ENCODE measurements at regions not wholly inside any gene's neighbourhood (a gene's known extent, or its start where the extent isn't known, plus 50 kb on each side); places are given as distances from the start of the nearest gene placed in this dataset.
"Not testable (repeated sequence)": the region's sequence is repeated elsewhere in the genome, so short reads cannot be mapped to it uniquely, and the experiment has no call there.

- H3K27me3 Mint-ChIP-seq (ENCODE audit: insufficient read depth, unreplicated experiment); DNase-seq; BruUV-seq (replicated peaks): not testable (repeated sequence)
Measured at GRCh38 chr17:20653391-20653790, 73.9 kb downstream of the CDRT15L2 start.

GRCh38 chr17:20654114-20654513 is 74.6 kb downstream of the CDRT15L2 start:
- H3K4me3 ChIP-seq (ENCODE audit: low read depth, low read length); H3K4me1 Mint-ChIP-seq (ENCODE audit: low read depth, unreplicated experiment); intact Hi-C loops (cut with micrococcal nuclease; ENCODE audit: unreplicated experiment); H3K9me3 ChIP-seq; POLR2A ChIA-PET; H3K4me1 ChIP-seq; BruUV-seq (replicated peaks); CTCF ChIA-PET; H3K4me3 Mint-ChIP-seq (ENCODE audit: unreplicated experiment); H3K9me3 Mint-ChIP-seq (ENCODE audit: unreplicated experiment); H3K36me3 ChIP-seq (ENCODE audit: control insufficient read depth, insufficient read depth, low read length); H3K36me3 Mint-ChIP-seq (ENCODE audit: insufficient read depth, unreplicated experiment); DNase-seq; H3K27me3 ChIP-seq (replicated peaks; ENCODE audit: control insufficient read depth, insufficient read depth, low read length); H3K27ac Mint-ChIP-seq (ENCODE audit: unreplicated experiment); H3K27me3 Mint-ChIP-seq (ENCODE audit: insufficient read depth, unreplicated experiment): not testable (repeated sequence)

More at GRCh38 chr17:20653391-20653790, 73.9 kb downstream of the CDRT15L2 start:
- intact Hi-C loops (cut with micrococcal nuclease; ENCODE audit: unreplicated experiment); H3K4me3 Mint-ChIP-seq (ENCODE audit: unreplicated experiment); H3K4me1 ChIP-seq; H3K27ac Mint-ChIP-seq (ENCODE audit: unreplicated experiment); H3K4me3 ChIP-seq (ENCODE audit: low read depth, low read length); H3K4me1 Mint-ChIP-seq (ENCODE audit: low read depth, unreplicated experiment); POLR2A ChIA-PET; H3K27me3 ChIP-seq (replicated peaks; ENCODE audit: control insufficient read depth, insufficient read depth, low read length); H3K36me3 Mint-ChIP-seq (ENCODE audit: insufficient read depth, unreplicated experiment); H3K36me3 ChIP-seq (ENCODE audit: control insufficient read depth, insufficient read depth, low read length); CTCF ChIA-PET; H3K9me3 Mint-ChIP-seq (ENCODE audit: unreplicated experiment); H3K9me3 ChIP-seq: not testable (repeated sequence)

DNA sequence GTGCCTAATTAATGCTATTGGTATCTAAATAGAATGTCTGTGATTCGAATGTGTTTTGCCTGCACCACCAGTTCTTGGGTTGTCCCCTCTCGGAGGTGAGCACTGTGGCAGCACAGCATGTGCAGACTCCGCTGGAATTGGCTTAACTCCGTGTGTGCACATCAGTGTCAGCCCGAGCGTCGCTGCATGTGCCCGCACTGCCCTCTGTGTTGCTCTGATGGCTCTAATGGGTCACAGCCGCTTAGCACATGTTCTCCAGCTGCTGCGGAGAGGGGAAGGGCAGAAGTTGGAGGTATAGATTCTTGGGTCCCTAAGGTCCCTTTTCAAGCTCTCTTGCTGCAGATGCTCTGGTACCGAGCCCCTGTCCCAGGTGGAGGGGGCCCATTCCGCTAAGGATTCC is 75.1 kb downstream of the CDRT15L2 start:
- H3K27me3 Mint-ChIP-seq (ENCODE audit: insufficient read depth, unreplicated experiment); BruUV-seq (replicated peaks); CTCF ChIA-PET; H3K4me3 ChIP-seq (ENCODE audit: low read depth, low read length); H3K4me1 ChIP-seq; H3K36me3 ChIP-seq (ENCODE audit: control insufficient read depth, insufficient read depth, low read length); DNase-seq; H3K9me3 ChIP-seq; H3K27ac Mint-ChIP-seq (ENCODE audit: unreplicated experiment); H3K4me1 Mint-ChIP-seq (ENCODE audit: low read depth, unreplicated experiment); H3K4me3 Mint-ChIP-seq (ENCODE audit: unreplicated experiment); POLR2A ChIA-PET; H3K27me3 ChIP-seq (replicated peaks; ENCODE audit: control insufficient read depth, insufficient read depth, low read length); H3K36me3 Mint-ChIP-seq (ENCODE audit: insufficient read depth, unreplicated experiment); intact Hi-C loops (cut with micrococcal nuclease; ENCODE audit: unreplicated experiment); H3K9me3 Mint-ChIP-seq (ENCODE audit: unreplicated experiment): not testable (repeated sequence)

DNA sequence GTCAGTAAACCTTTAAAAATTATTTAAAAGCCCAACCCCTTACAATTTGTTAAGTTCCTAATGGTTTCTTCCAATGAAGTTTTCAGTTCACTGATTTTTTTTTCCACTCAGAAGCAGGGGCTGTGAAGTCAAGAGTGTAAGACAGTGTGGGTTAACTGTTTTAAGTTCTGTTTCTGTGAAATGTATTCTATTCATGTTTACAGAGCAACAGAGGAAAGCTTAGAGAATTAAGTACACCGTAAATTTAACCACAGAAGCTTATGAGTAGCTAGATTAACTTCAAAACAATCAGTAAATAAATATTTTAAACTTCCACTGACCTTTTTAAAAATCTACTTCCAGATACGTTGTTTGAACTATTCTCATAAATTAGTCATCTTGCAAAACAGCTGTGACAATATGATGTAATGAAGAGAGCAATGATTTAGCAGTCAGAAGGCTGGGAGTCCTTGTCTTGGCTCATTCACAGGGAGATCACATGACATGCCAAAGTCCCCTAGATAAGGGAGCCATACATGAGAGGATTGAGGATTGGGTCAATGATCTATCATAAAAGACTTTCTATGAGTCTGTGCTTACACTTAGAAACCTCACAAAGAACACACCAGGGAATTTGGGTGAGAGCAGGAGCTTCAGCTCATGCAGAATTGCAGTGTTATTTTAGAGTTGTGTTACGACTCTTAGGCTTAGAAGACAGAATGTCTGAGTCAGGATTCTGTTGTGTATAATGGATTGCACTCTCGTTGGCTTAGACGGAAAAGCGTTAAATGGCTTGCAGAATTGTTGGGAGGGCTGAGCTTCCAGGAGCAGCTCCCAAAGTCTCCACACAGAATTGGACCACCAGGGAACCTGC is 85.8 kb downstream of the CDRT15L2 start:
- H3K27me3 ChIP-seq (replicated peaks; ENCODE audit: control insufficient read depth, insufficient read depth, low read length); H3K36me3 ChIP-seq (ENCODE audit: control insufficient read depth, insufficient read depth, low read length); H3K36me3 Mint-ChIP-seq (ENCODE audit: insufficient read depth, unreplicated experiment); intact Hi-C loops (cut with micrococcal nuclease; ENCODE audit: unreplicated experiment); H3K4me3 ChIP-seq (ENCODE audit: low read depth, low read length); H3K4me1 ChIP-seq; H3K9me3 ChIP-seq; H3K9me3 Mint-ChIP-seq (ENCODE audit: unreplicated experiment); POLR2A ChIA-PET; BruUV-seq (replicated peaks); H3K27me3 Mint-ChIP-seq (ENCODE audit: insufficient read depth, unreplicated experiment): not testable (repeated sequence)
- Mint-ChIP-seq H3K27ac (ENCODE audit: unreplicated experiment) (peak overlapping the region; percentile 68), H3K4me3 (ENCODE audit: unreplicated experiment) (peak overlapping the region; percentile 58), H3K4me1 (ENCODE audit: low read depth, unreplicated experiment) (peaks cover 16% of the 10 kb centered on the region)
- CTCF ChIA-PET = interaction anchor here (0.6 kb wide), 1 partner anchor 48 kb away, joined by 4 read pairs; no protein-coding TSS in a partner anchor
- peak in 1 of 2 experiments; percentile 19 for DNase-seq

DNA sequence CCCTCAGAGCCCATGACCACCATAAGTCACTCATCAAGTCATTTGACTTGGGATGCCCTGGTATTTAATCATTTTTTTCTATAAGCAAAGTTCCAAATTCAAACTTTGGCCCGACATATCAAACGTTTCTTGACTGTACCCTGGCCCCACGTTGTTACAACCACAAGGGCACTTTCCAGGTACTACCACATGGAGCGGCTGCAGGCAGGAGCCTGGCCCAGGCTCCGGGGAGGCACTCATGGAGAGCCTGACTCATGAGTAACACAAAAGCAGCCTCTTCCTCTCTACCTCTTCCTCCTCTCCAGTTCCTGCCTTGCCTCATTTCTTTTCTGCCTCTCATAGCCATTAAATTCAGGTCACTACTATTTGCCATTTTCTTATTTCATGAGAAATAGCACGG is 87.2 kb downstream of the CDRT15L2 start:
- H3K36me3 Mint-ChIP-seq (ENCODE audit: insufficient read depth, unreplicated experiment); H3K4me3 Mint-ChIP-seq (ENCODE audit: unreplicated experiment); H3K36me3 ChIP-seq (ENCODE audit: control insufficient read depth, insufficient read depth, low read length); H3K27me3 Mint-ChIP-seq (ENCODE audit: insufficient read depth, unreplicated experiment); H3K4me1 ChIP-seq; H3K9me3 Mint-ChIP-seq (ENCODE audit: unreplicated experiment); H3K27ac Mint-ChIP-seq (ENCODE audit: unreplicated experiment); intact Hi-C loops (cut with micrococcal nuclease; ENCODE audit: unreplicated experiment); H3K9me3 ChIP-seq; DNase-seq; CTCF ChIA-PET; H3K4me3 ChIP-seq (ENCODE audit: low read depth, low read length); H3K27me3 ChIP-seq (replicated peaks; ENCODE audit: control insufficient read depth, insufficient read depth, low read length); BruUV-seq (replicated peaks); POLR2A ChIA-PET: not testable (repeated sequence)
- peaks cover 16% of the 10 kb centered on the region for H3K4me1 Mint-ChIP-seq (ENCODE audit: low read depth, unreplicated experiment)

GRCh38 chr17:20667712-20668111 is 88.2 kb downstream of the CDRT15L2 start:
- H3K36me3 Mint-ChIP-seq (ENCODE audit: insufficient read depth, unreplicated experiment); POLR2A ChIA-PET; H3K27me3 ChIP-seq (replicated peaks; ENCODE audit: control insufficient read depth, insufficient read depth, low read length); H3K4me3 ChIP-seq (ENCODE audit: low read depth, low read length); H3K27me3 Mint-ChIP-seq (ENCODE audit: insufficient read depth, unreplicated experiment); H3K9me3 ChIP-seq; DNase-seq; CTCF ChIA-PET; intact Hi-C loops (cut with micrococcal nuclease; ENCODE audit: unreplicated experiment); H3K4me3 Mint-ChIP-seq (ENCODE audit: unreplicated experiment); H3K36me3 ChIP-seq (ENCODE audit: control insufficient read depth, insufficient read depth, low read length); BruUV-seq (replicated peaks); H3K4me1 ChIP-seq; H3K9me3 Mint-ChIP-seq (ENCODE audit: unreplicated experiment): not testable (repeated sequence)
- peak overlapping the region; percentile 29 for H3K27ac Mint-ChIP-seq (ENCODE audit: unreplicated experiment)
- H3K4me1 Mint-ChIP-seq (ENCODE audit: low read depth, unreplicated experiment) = peaks cover 16% of the 10 kb centered on the region

- BruUV-seq (replicated peaks); H3K4me1 ChIP-seq; POLR2A ChIA-PET; H3K36me3 Mint-ChIP-seq (ENCODE audit: insufficient read depth, unreplicated experiment); CTCF ChIA-PET; H3K9me3 ChIP-seq; H3K4me3 Mint-ChIP-seq (ENCODE audit: unreplicated experiment); H3K4me3 ChIP-seq (ENCODE audit: low read depth, low read length); H3K27me3 ChIP-seq (replicated peaks; ENCODE audit: control insufficient read depth, insufficient read depth, low read length); H3K27ac Mint-ChIP-seq (ENCODE audit: unreplicated experiment); H3K27me3 Mint-ChIP-seq (ENCODE audit: insufficient read depth, unreplicated experiment); DNase-seq; H3K36me3 ChIP-seq (ENCODE audit: control insufficient read depth, insufficient read depth, low read length); H3K9me3 Mint-ChIP-seq (ENCODE audit: unreplicated experiment); intact Hi-C loops (cut with micrococcal nuclease; ENCODE audit: unreplicated experiment): not testable (repeated sequence)
- peaks cover 16% of the 10 kb centered on the region for H3K4me1 Mint-ChIP-seq (ENCODE audit: low read depth, unreplicated experiment)
Measured at GRCh38 chr17:20668316-20668715, 88.8 kb downstream of the CDRT15L2 start.
